ENCODE measurements at regions not wholly inside any gene's neighbourhood (a gene's known extent, or its start where the extent isn't known, plus 50 kb on each side); places are given as distances from the start of the nearest gene placed in this dataset.

DNA sequence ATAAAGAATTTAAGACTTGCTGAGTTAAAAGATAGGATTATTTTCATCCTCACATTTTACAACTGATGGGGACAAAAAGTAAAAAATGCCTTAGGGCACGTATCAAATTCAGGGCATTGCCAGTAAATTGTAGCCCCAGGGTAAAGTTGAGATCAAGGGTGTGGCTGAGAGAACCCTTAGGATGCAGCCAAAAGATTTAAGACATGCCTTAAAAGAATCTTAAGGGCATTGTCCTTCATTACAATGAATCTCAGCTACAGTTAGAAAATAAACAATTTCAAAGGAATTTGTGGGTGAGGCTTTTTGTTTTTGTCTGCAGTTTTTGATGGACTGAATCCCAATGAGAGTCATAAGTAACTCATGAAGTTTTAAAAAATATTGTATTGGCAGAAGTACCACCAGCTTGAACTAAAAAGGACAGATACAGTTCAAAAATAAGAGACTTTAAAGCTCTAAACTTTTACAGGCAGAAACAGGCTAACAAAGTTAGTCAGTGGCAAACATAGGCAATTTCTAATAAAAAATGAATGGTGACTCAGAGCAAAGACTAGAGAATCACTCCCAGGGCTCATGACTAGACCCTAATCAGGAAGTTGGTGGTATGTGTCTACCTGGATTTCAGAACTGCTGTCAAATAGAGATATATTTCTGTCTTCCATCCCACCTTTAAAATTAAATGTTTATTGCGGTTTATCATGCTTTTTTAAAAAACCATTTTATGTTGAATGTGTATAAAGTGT is 165.1 kb upstream of the SNX7 start:
- no peak for TF ChIP-seq CTCF (IDR thresholded peaks at IDR 0.05; ENCODE audit: low read depth, low read length, poor library complexity, severe bottlenecking)
- no peak for TF ChIP-seq EZH2phosphoT487 (IDR thresholded peaks at IDR 0.05; ENCODE audit: borderline replicate concordance, low read length)

Measured in DOHH2 (cell line).